H9 (cell line): ENCODE measurements at regions not wholly inside any gene's neighbourhood (a gene's known extent, or its start where the extent isn't known, plus 50 kb on each side); places are given as distances from the start of the nearest gene placed in this dataset.

Source experiments
- DNase-seq: peaks from one replicate; pipeline ENCODE4 v3.0.0-alpha.2; 2017
- H2AFZ ChIP-seq: one replicate; pipeline ENCODE4 v1.6.1; 2013; ENCODE audit warnings: mild to moderate bottlenecking, low read length, control low read depth, moderate library complexity
- H2AK5ac ChIP-seq: 2 replicates; pipeline ENCODE4 v1.6.1; 2013; ENCODE audit warnings: low read length, control low read depth, mixed read lengths; ENCODE audit not compliant: insufficient read length
- H2BK120ac ChIP-seq: one replicate; pipeline ENCODE4 v1.6.1; 2013; ENCODE audit warnings: low read depth, mild to moderate bottlenecking, low read length, control low read depth, inconsistent platforms; ENCODE audit not compliant: poor library complexity, severe bottlenecking
- H2BK12ac ChIP-seq: 2 replicates; pipeline ENCODE4 v1.6.1; 2013; ENCODE audit warnings: low read length, control low read depth, mixed read lengths, low read depth; ENCODE audit not compliant: insufficient read length
- H2BK15ac ChIP-seq: 2 replicates; pipeline ENCODE4 v1.6.1; 2013; ENCODE audit warnings: low read depth, low read length, control low read depth
- H2BK20ac ChIP-seq: one replicate; pipeline ENCODE4 v1.6.1; 2013; ENCODE audit warnings: low read depth, mild to moderate bottlenecking, low read length, control low read depth, inconsistent platforms; ENCODE audit not compliant: poor library complexity, severe bottlenecking
- H2BK5ac ChIP-seq: 2 replicates; pipeline ENCODE4 v1.6.1; 2013; ENCODE audit warnings: low read length, control low read depth, mixed read lengths; ENCODE audit not compliant: insufficient read length
- H3K14ac ChIP-seq: 2 replicates; pipeline ENCODE4 v1.6.1; 2013; ENCODE audit warnings: low read length, control low read depth; ENCODE audit not compliant: insufficient read depth
- H3K18ac ChIP-seq: 2 replicates; pipeline ENCODE4 v1.6.1; 2013; ENCODE audit warnings: low read depth, mild to moderate bottlenecking, mixed read lengths, low read length, control low read depth; ENCODE audit not compliant: insufficient read length
- H3K23ac ChIP-seq: 2 replicates; pipeline ENCODE4 v1.6.1; 2013; ENCODE audit warnings: low read length, control low read depth, mixed read lengths, low read depth; ENCODE audit not compliant: insufficient read length
- H3K23me2 ChIP-seq: 2 replicates; pipeline ENCODE4 v1.6.1; 2013; ENCODE audit warnings: low read depth, mild to moderate bottlenecking, mixed read lengths, low read length, control low read depth; ENCODE audit not compliant: insufficient read length, poor library complexity, severe bottlenecking
- H3K27ac ChIP-seq: 2 replicates; pipeline ENCODE4 v1.5.1; 2013; ENCODE audit warnings: low read length, control low read depth, mixed read lengths, low read depth; ENCODE audit not compliant: insufficient read length
- H3K27me3 ChIP-seq: 2 replicates; pipeline ENCODE4 v1.6.1; 2013; ENCODE audit warnings: low read length, control low read depth, inconsistent platforms; ENCODE audit not compliant: insufficient read depth
- H3K4ac ChIP-seq: 2 replicates; pipeline ENCODE4 v1.6.1; 2013; ENCODE audit warnings: low read depth, mild to moderate bottlenecking, control low read depth, inconsistent platforms, low read length, moderate library complexity
- H3K4me1 ChIP-seq: 2 replicates; pipeline ENCODE4 v1.6.1; 2013; ENCODE audit warnings: low read length, control low read depth, inconsistent platforms; ENCODE audit not compliant: insufficient read depth
- H3K4me2 ChIP-seq: 2 replicates; pipeline ENCODE4 v1.6.1; 2013; ENCODE audit warnings: low read length, control low read depth, mixed read lengths; ENCODE audit not compliant: insufficient read length, insufficient read depth
- H3K56ac ChIP-seq: 2 replicates; pipeline ENCODE4 v1.6.1; 2013; ENCODE audit warnings: low read depth, mild to moderate bottlenecking, mixed read lengths, low read length, control low read depth; ENCODE audit not compliant: insufficient read length
- H3K79me1 ChIP-seq: 2 replicates; pipeline ENCODE4 v1.6.1; 2013; ENCODE audit warnings: low read depth, mild to moderate bottlenecking, moderate library complexity, low read length, control low read depth, inconsistent platforms; ENCODE audit not compliant: insufficient read depth, poor library complexity, severe bottlenecking
- H3K79me2 ChIP-seq: 2 replicates; pipeline ENCODE4 v1.6.1; 2013; ENCODE audit warnings: low read length, control low read depth, inconsistent platforms; ENCODE audit not compliant: insufficient read depth
- H3K9ac ChIP-seq: 2 replicates; pipeline ENCODE4 v1.6.1; 2013; ENCODE audit warnings: low read length, control low read depth, mixed read lengths; ENCODE audit not compliant: insufficient read length; ENCODE audit errors: extremely low read depth
- H3K9me3 ChIP-seq: one replicate; pipeline ENCODE4 v1.6.1; 2013; ENCODE audit warnings: low read depth, low read length, inconsistent platforms; ENCODE audit not compliant: control insufficient read depth
- H3T11ph ChIP-seq: one replicate; pipeline ENCODE4 v1.6.1; 2013; ENCODE audit warnings: mild to moderate bottlenecking, low read length, control low read depth, inconsistent platforms
- H4K20me1 ChIP-seq: one replicate; pipeline ENCODE4 v1.6.1; 2013; ENCODE audit not compliant: control insufficient read depth, insufficient read length, insufficient read depth
- H4K5ac ChIP-seq: 2 replicates; pipeline ENCODE4 v1.6.1; 2013; ENCODE audit warnings: low read depth, mild to moderate bottlenecking, mixed read lengths, low read length, control low read depth; ENCODE audit not compliant: insufficient read length
- H4K8ac ChIP-seq: replicated peaks from 2 replicates; pipeline ENCODE4 v1.6.1; 2013; ENCODE audit warnings: low read length, control low read depth, mixed read lengths, low read depth; ENCODE audit not compliant: insufficient read length
- H4K91ac ChIP-seq: 2 replicates; pipeline ENCODE4 v1.6.1; 2013; ENCODE audit warnings: low read depth, mild to moderate bottlenecking, moderate library complexity, mixed read lengths, low read length, control low read depth; ENCODE audit not compliant: insufficient read length
- H3K27ac Mint-ChIP-seq, 3 experiments: 2 replicates in 2 of 3; 3 replicates in 1 of 3; pipeline ENCODE4 v1.8.0; 2020 to 2021; ENCODE audit warnings: mixed read lengths in 3 of 3, mild to moderate bottlenecking in 1 of 3, moderate library complexity in 1 of 3
- H3K27me3 Mint-ChIP-seq: 2 replicates; pipeline ENCODE4 v1.8.0; 2021; ENCODE audit warnings: low read depth, mild to moderate bottlenecking, moderate library complexity, mixed read lengths
- H3K36me3 Mint-ChIP-seq, 3 experiments: 2 replicates in 2 of 3; 3 replicates in 1 of 3; pipeline ENCODE4 v1.8.0; 2020 to 2021; ENCODE audit warnings: low read depth in 3 of 3, mixed read lengths in 3 of 3; ENCODE audit not compliant: insufficient read depth in 1 of 3
- H3K4me1 Mint-ChIP-seq, 2 experiments: 2 replicates each; pipeline ENCODE4 v1.8.0; 2020; ENCODE audit warnings: mixed read lengths in 2 of 2
- H3K4me3 Mint-ChIP-seq, 2 experiments: 2 replicates in 1 of 2; 3 replicates in 1 of 2; pipeline ENCODE4 v1.8.0; 2020 to 2021; ENCODE audit warnings: mild to moderate bottlenecking in 2 of 2, mixed read lengths in 2 of 2, moderate library complexity in 1 of 2
- H3K9me3 Mint-ChIP-seq, 2 experiments: 2 replicates in 1 of 2; 3 replicates in 1 of 2; pipeline ENCODE4 v1.8.0; 2020; ENCODE audit warnings: mild to moderate bottlenecking in 2 of 2, mixed read lengths in 2 of 2, moderate library complexity in 1 of 2
- CTCF ChIP-seq: fragments of 200-600 bp; sonication (generic); conservative IDR thresholded peaks from 3 replicates; pipeline ENCODE4 v1.8.0; 2021; ENCODE audit warnings: antibody characterized with exemption, mild to moderate bottlenecking
- WGBS: extraction: QIAGEN DNeasy Blood & Tissue Kit; methylation state at CpG from one replicate; pipeline ENCODE4 v1.1.7; 2013; ENCODE audit warnings: missing lambda C conversion rate, low lambda C conversion rate, mixed read lengths; ENCODE audit not compliant: insufficient read length; ENCODE audit errors: extremely low coverage; 5-methylcytosine and 5-hydroxymethylcytosine counted together

- H3K4me1 Mint-ChIP-seq: peaks cover 0 to 15% of the 10 kb centered on the region in 2 experiments; a peak in 3 of 4 replicates
- H3K79me1 ChIP-seq: no peaks in the 10 kb centered on the region
- no peak overlapping the region for H2AK5ac ChIP-seq
- H3K14ac ChIP-seq: no peak overlapping the region
- DNase-seq: no peak
- no peak overlapping the region for H3K4me3 Mint-ChIP-seq
- WGBS: no CpG with 5 or more reads among the region's 3 CpGs
- no peak overlapping the region for H2BK15ac ChIP-seq
- no peak overlapping the region for H2BK20ac ChIP-seq
- H3K27me3 ChIP-seq: no peaks in the 10 kb centered on the region
- H3K56ac ChIP-seq: no peak overlapping the region
- no peak overlapping the region for H3K18ac ChIP-seq
- H3K9me3 Mint-ChIP-seq: no peaks in the 10 kb centered on the region; a peak in 1 of 5 replicates
- TF ChIP-seq CTCF: no peak
- H3K9me3 ChIP-seq: no peaks in the 10 kb centered on the region
- H3K23me2 ChIP-seq: no peaks in the 10 kb centered on the region
- no peak overlapping the region for H3K27ac ChIP-seq
- H4K5ac ChIP-seq: no peak overlapping the region
- no peaks in the 10 kb centered on the region for H4K20me1 ChIP-seq
- H3K36me3 Mint-ChIP-seq: no peaks in the 10 kb centered on the region
- no peak overlapping the region for H3T11ph ChIP-seq
- no peak overlapping the region for H2BK12ac ChIP-seq
- no peak overlapping the region for H2AFZ ChIP-seq
- H3K23ac ChIP-seq: no peak overlapping the region
- H3K9ac ChIP-seq: no peak overlapping the region
- H3K4ac ChIP-seq: no peak overlapping the region
- H3K4me1 ChIP-seq: no peaks in the 10 kb centered on the region; the same call in 1 of the 2 replicates
- H2BK120ac ChIP-seq: no peak overlapping the region
- no peak overlapping the region for H3K4me2 ChIP-seq
- H2BK5ac ChIP-seq: no peak overlapping the region
- H3K27ac Mint-ChIP-seq: no peak overlapping the region
- no peaks in the 10 kb centered on the region for H3K27me3 Mint-ChIP-seq
- H4K91ac ChIP-seq: no peak overlapping the region
- no peaks in the 10 kb centered on the region for H3K79me2 ChIP-seq
- no peak overlapping the region for H4K8ac ChIP-seq
Observed at GRCh38 chr18:38052879-38053590, 487.4 kb upstream of the CELF4 start.
